HEK293 (cell line): ENCODE measurements at regions not wholly inside any gene's neighbourhood (a gene's known extent, or its start where the extent isn't known, plus 50 kb on each side); places are given as distances from the start of the nearest gene placed in this dataset.

Source experiments
- CTCF ChIA-PET: fragments of 350-600 bp; formaldehyde crosslinking; extraction: SDS; loops from one replicate; lab custom pipeline; 2021; ENCODE audit warnings: antibody characterized with exemption; lab: Yijun Ruan, JAX
- POLR2A ChIA-PET: fragments of 300-600 bp; formaldehyde crosslinking; extraction: SDS; loops from one replicate; lab custom pipeline; 2020; ENCODE audit warnings: antibody characterized with exemption, inconsistent platforms; lab: Yijun Ruan, JAX
- H3K27ac ChIP-seq: fragments of 200-500 bp; sonication (Bioruptor generic); 2 replicates; pipeline ENCODE4 v1.5.1; 2014; ENCODE audit warnings: low read depth, low read length, control low read depth, inconsistent platforms; ENCODE audit errors: extremely low read depth
- H3K36me3 ChIP-seq, 2 experiments: fragments of 200-500 bp in 1 of 2; sonication (Bioruptor generic) in 1 of 2; 1 replicate in 1 of 2; 2 replicates in 1 of 2; pipeline ENCODE4 v1.5.1; 2014 to 2017; ENCODE audit warnings: inconsistent platforms in 2 of 2, low read length in 2 of 2; ENCODE audit not compliant: control insufficient read depth in 2 of 2, insufficient read depth in 1 of 2
- H3K4me1 ChIP-seq: fragments of 200-500 bp; sonication (Bioruptor generic); 2 replicates; pipeline ENCODE4 v1.5.1; 2014; ENCODE audit warnings: mild to moderate bottlenecking, low read length, inconsistent platforms; ENCODE audit not compliant: control insufficient read depth, insufficient read depth
- H3K4me3 ChIP-seq: 2 replicates; pipeline ENCODE4 v1.5.1; 2011; ENCODE audit warnings: low read depth, mild to moderate bottlenecking, control low read depth, low read length, moderate library complexity
- H3K9me3 ChIP-seq: fragments of 200-500 bp; sonication (Bioruptor generic); 2 replicates; pipeline ENCODE4 v1.5.1; 2014; ENCODE audit warnings: low read depth, low read length, inconsistent platforms; ENCODE audit not compliant: control insufficient read depth, insufficient read depth
- GLI4 ChIP-seq: fragments of 450-650 bp; formaldehyde crosslinking; IDR thresholded peaks from 2 replicates; pipeline ENCODE4 v1.5.1; 2016; ENCODE audit warnings: missing biosample characterization, missing genetic modification characterization
- IKZF3 ChIP-seq: fragments of 450-650 bp; IDR thresholded peaks from 2 replicates; pipeline ENCODE4 v1.5.0; 2018; ENCODE audit warnings: missing biosample characterization, mild to moderate bottlenecking, missing genetic modification characterization, moderate library complexity
- KLF9 ChIP-seq: fragments of 450-650 bp; formaldehyde crosslinking; IDR thresholded peaks from 2 replicates; pipeline ENCODE4 v1.5.1; 2016; ENCODE audit warnings: missing biosample characterization, missing genetic modification characterization, low read depth
- MYNN ChIP-seq: fragments of 450-650 bp; formaldehyde crosslinking; IDR thresholded peaks from 2 replicates; pipeline ENCODE4 v1.5.1; 2016; ENCODE audit warnings: missing biosample characterization, missing genetic modification characterization, borderline replicate concordance
- SCRT2 ChIP-seq: fragments of 450-650 bp; formaldehyde crosslinking; IDR thresholded peaks from 2 replicates; pipeline ENCODE4 v1.5.1; 2016; ENCODE audit warnings: missing biosample characterization, missing genetic modification characterization
- YY2 ChIP-seq: fragments of 450-650 bp; formaldehyde crosslinking; IDR thresholded peaks from 2 replicates; pipeline ENCODE4 v1.5.1; 2016; ENCODE audit warnings: missing biosample characterization, missing genetic modification characterization
- ZBTB20 ChIP-seq: fragments of 450-650 bp; formaldehyde crosslinking; IDR thresholded peaks from 2 replicates; pipeline ENCODE4 v1.5.1; 2016; ENCODE audit warnings: missing biosample characterization, missing genetic modification characterization
- ZIC2 ChIP-seq: fragments of 450-650 bp; formaldehyde crosslinking; IDR thresholded peaks from 2 replicates; pipeline ENCODE4 v1.5.1; 2016; ENCODE audit warnings: missing biosample characterization, missing genetic modification characterization
- ZNF140 ChIP-seq: fragments of 450-650 bp; formaldehyde crosslinking; IDR thresholded peaks from 2 replicates; pipeline ENCODE4 v1.5.1; 2016; ENCODE audit warnings: missing biosample characterization, missing genetic modification characterization
- ZNF16 ChIP-seq: fragments of 450-650 bp; formaldehyde crosslinking; IDR thresholded peaks from 2 replicates; pipeline ENCODE4 v1.5.1; 2016; ENCODE audit warnings: low read depth, missing biosample characterization, missing genetic modification characterization
- ZNF19 ChIP-seq: fragments of 450-650 bp; formaldehyde crosslinking; IDR thresholded peaks from 2 replicates; pipeline ENCODE4; 2016; ENCODE audit warnings: missing biosample characterization, missing genetic modification characterization, low read depth
- ZNF223 ChIP-seq: fragments of 450-650 bp; formaldehyde crosslinking; IDR thresholded peaks from 2 replicates; pipeline ENCODE4 v1.5.1; 2016; ENCODE audit warnings: missing biosample characterization, missing genetic modification characterization
- ZNF266 ChIP-seq: fragments of 450-650 bp; formaldehyde crosslinking; IDR thresholded peaks from 2 replicates; pipeline ENCODE4 v1.5.1; 2016; ENCODE audit warnings: missing biosample characterization, missing genetic modification characterization, low read depth
- ZNF324 ChIP-seq: fragments of 450-650 bp; formaldehyde crosslinking; IDR thresholded peaks from 2 replicates; pipeline ENCODE4 v1.5.1; 2016; ENCODE audit warnings: missing biosample characterization, missing genetic modification characterization
- ZNF341 ChIP-seq: fragments of 450-650 bp; formaldehyde crosslinking; IDR thresholded peaks from 2 replicates; pipeline ENCODE4; 2016; ENCODE audit warnings: low read depth, missing biosample characterization, missing genetic modification characterization
- ZNF394 ChIP-seq: fragments of 450-650 bp; formaldehyde crosslinking; IDR thresholded peaks from 2 replicates; pipeline ENCODE4 v1.5.1; 2016; ENCODE audit warnings: missing biosample characterization, missing genetic modification characterization, mild to moderate bottlenecking, moderate library complexity, borderline replicate concordance
- ZNF404 ChIP-seq: fragments of 450-650 bp; formaldehyde crosslinking; IDR thresholded peaks from 2 replicates; pipeline ENCODE4 v1.5.1; 2017; ENCODE audit warnings: missing biosample characterization, missing genetic modification characterization
- ZNF621 ChIP-seq: fragments of 450-650 bp; formaldehyde crosslinking; IDR thresholded peaks from 2 replicates; pipeline ENCODE4 v1.5.1; 2017; ENCODE audit warnings: missing biosample characterization, missing genetic modification characterization
- ZNF626 ChIP-seq: fragments of 450-650 bp; sonication (Bioruptor Pico); formaldehyde crosslinking; IDR thresholded peaks from 2 replicates; pipeline ENCODE4 v1.5.1; 2018; ENCODE audit warnings: missing biosample characterization, missing genetic modification characterization, inconsistent platforms
- ZNF664 ChIP-seq: fragments of 450-650 bp; formaldehyde crosslinking; IDR thresholded peaks from 2 replicates; pipeline ENCODE4 v1.5.1; 2016; ENCODE audit warnings: missing biosample characterization, missing genetic modification characterization
- ZNF677 ChIP-seq: fragments of 450-650 bp; IDR thresholded peaks from 2 replicates; pipeline ENCODE4 v1.5.0; 2018; ENCODE audit warnings: missing biosample characterization, mild to moderate bottlenecking, missing genetic modification characterization, moderate library complexity
- ZNF707 ChIP-seq: fragments of 450-650 bp; formaldehyde crosslinking; IDR thresholded peaks from 2 replicates; pipeline ENCODE4 v1.5.1; 2016; ENCODE audit warnings: missing biosample characterization, missing genetic modification characterization
- ZNF843 ChIP-seq: fragments of 450-650 bp; formaldehyde crosslinking; IDR thresholded peaks from 2 replicates; pipeline ENCODE4 v1.5.1; 2016; ENCODE audit warnings: missing biosample characterization, missing genetic modification characterization
- TF ChIP-seq, protein P1 (sequence below): fragments of 450-650 bp; formaldehyde crosslinking; IDR thresholded peaks from 2 replicates; pipeline ENCODE4 v1.5.1; 2016; ENCODE audit warnings: missing biosample characterization, missing genetic modification characterization
- TF ChIP-seq, protein P2 (sequence below): fragments of 450-650 bp; formaldehyde crosslinking; conservative IDR thresholded peaks from 2 replicates; pipeline ENCODE4 v1.5.1; 2016; ENCODE audit warnings: low read depth, missing biosample characterization, missing genetic modification characterization
- TF ChIP-seq, protein P3 (sequence below): fragments of 450-650 bp; formaldehyde crosslinking; IDR thresholded peaks from 2 replicates; pipeline ENCODE4 v1.5.1; 2016; ENCODE audit warnings: missing biosample characterization, missing genetic modification characterization

DNA sequence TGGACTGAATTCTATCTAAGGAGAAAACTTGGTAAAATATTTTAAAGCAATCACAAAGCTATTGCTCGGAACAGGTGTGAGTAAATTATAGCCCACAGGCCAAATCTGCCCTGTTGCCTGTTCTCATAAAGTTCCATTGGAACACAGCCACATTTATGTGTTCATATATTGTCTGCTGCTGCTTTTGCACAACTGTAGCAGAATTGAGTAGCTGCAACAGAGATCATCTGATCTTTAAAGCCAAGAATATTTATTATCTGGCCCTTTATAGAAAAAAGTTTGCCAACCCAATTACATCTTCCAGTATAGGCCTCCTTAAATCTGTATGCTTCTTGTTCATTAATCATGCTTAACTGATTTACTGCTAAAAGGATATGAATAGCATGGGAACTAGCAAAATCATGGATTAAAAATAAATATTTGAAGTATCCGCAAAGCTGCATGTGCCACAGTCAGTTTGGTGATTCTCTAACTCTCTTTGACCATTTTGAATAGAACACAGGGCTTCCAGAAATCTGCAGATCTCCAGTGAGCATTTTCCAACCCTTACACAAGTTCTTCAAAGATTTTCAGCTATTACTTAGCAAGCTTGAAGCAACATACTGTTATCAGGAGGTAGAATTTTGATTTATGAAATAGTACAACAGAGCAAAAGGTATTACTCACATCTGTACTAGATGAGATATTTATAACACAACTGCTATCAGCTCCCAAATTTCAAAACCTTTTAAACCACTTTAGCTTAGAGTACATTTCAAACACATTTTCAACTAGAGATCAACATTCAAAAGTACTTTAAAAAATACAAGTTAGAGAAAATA lies 312.6 kb upstream of the ID4 start (continued):
- TF ChIP-seq ZNF341 (tag by site-specific recombination) (no peak), ZNF626 (tag by site-specific recombination) (no peak), YY2 (no peak), ZNF677 (tag by site-specific recombination) (no peak), ZNF19 (tag by site-specific recombination) (no peak)

DNA sequence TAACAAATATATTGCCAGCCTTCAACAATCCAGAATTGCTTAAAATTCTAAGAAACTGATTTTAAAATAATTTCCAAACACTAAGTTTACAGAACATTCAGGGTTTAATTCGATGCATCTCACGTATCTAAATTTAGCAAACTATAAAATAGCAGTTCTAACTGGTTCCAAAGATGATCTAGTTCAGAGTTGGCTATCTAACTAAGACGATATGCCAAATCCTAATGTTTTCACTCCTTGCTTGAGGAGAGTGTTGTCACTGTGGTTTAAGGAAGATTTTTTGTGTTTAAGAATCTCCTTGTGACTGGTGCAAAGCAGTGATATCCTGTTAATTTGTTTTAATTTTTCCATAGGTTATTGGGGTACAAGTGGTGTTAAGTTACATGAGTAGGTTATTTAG lies 311.5 kb upstream of the ID4 start:
- ChIA-PET CTCF (no interaction called here), POLR2A (no interaction called here)
- Histone ChIP-seq H3K27ac (no peak overlapping the region), H3K9me3 (no peaks in the 10 kb centered on the region), H3K4me3 (no peak overlapping the region), H3K36me3 (no peaks in the 10 kb centered on the region), H3K4me1 (no peaks in the 10 kb centered on the region)
- TF ChIP-seq ZNF664 (no peak), ZNF394 (no peak), ZNF621 (tag by site-specific recombination) (no peak), ZNF324 (no peak), IKZF3 (tag by site-specific recombination) (no peak), ZNF266 (no peak), ZNF140 (tag by site-specific recombination) (no peak), ZIC2 (tag by site-specific recombination) (no peak), KLF9 (no peak), MYNN (tag by site-specific recombination) (no peak), ZBTB20 (tag by site-specific recombination) (no peak), ZNF707 (tag by site-specific recombination) (no peak), ZNF223 (tag by site-specific recombination) (no peak), ZNF404 (tag by site-specific recombination) (no peak)
- TF ChIP-seq, protein P1, sequence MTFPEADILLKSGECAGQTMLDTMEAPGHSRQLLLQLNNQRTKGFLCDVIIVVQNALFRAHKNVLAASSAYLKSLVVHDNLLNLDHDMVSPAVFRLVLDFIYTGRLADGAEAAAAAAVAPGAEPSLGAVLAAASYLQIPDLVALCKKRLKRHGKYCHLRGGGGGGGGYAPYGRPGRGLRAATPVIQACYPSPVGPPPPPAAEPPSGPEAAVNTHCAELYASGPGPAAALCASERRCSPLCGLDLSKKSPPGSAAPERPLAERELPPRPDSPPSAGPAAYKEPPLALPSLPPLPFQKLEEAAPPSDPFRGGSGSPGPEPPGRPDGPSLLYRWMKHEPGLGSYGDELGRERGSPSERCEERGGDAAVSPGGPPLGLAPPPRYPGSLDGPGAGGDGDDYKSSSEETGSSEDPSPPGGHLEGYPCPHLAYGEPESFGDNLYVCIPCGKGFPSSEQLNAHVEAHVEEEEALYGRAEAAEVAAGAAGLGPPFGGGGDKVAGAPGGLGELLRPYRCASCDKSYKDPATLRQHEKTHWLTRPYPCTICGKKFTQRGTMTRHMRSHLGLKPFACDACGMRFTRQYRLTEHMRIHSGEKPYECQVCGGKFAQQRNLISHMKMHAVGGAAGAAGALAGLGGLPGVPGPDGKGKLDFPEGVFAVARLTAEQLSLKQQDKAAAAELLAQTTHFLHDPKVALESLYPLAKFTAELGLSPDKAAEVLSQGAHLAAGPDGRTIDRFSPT (tag by site-specific recombination): no peak

DNA sequence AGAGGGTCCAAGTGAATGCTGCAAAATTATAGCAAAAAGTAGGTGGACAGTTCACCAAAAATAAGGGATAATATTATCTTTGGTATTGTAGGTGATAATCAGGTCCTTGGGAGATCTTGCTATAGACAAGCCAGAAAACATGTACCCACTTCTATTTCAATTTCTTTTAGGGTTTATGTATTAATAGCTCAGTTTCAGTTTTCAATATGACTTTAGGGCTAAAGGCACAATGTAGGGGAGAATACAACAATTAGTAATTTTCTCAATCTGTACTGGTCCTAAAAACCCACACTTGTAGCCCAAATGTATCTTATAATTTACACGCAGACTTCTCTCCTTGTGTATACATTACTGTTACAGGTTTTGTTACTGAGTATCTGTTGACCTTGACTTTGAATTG lies 307.0 kb upstream of the ID4 start:
- CTCF ChIA-PET: no interaction called here
- Histone ChIP-seq H3K4me1 (no peaks in the 10 kb centered on the region), H3K9me3 (no peaks in the 10 kb centered on the region), H3K27ac (no peak overlapping the region), H3K36me3 (no peaks in the 10 kb centered on the region), H3K4me3 (no peak overlapping the region)
- POLR2A ChIA-PET: no interaction called here
- TF ChIP-seq, protein P2, sequence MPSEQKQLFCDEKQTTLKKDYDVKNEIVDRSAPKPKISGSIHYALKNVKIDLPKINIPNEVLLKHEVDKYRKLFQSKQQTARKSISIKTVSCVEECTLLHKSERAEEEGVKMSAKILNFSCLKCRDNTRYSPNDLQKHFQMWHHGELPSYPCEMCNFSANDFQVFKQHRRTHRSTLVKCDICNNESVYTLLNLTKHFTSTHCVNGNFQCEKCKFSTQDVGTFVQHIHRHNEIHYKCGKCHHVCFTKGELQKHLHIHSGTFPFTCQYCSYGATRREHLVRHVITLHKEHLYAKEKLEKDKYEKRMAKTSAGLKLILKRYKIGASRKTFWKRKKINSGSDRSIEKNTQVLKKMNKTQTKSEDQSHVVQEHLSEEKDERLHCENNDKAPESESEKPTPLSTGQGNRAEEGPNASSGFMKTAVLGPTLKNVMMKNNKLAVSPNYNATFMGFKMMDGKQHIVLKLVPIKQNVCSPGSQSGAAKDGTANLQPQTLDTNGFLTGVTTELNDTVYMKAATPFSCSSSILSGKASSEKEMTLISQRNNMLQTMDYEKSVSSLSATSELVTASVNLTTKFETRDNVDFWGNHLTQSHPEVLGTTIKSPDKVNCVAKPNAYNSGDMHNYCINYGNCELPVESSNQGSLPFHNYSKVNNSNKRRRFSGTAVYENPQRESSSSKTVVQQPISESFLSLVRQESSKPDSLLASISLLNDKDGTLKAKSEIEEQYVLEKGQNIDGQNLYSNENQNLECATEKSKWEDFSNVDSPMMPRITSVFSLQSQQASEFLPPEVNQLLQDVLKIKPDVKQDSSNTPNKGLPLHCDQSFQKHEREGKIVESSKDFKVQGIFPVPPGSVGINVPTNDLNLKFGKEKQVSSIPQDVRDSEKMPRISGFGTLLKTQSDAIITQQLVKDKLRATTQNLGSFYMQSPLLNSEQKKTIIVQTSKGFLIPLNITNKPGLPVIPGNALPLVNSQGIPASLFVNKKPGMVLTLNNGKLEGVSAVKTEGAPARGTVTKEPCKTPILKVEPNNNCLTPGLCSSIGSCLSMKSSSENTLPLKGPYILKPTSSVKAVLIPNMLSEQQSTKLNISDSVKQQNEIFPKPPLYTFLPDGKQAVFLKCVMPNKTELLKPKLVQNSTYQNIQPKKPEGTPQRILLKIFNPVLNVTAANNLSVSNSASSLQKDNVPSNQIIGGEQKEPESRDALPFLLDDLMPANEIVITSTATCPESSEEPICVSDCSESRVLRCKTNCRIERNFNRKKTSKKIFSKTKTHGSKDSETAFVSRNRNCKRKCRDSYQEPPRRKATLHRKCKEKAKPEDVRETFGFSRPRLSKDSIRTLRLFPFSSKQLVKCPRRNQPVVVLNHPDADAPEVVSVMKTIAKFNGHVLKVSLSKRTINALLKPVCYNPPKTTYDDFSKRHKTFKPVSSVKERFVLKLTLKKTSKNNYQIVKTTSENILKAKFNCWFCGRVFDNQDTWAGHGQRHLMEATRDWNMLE: no peak
- TF ChIP-seq GLI4 (tag by site-specific recombination) (no peak), ZNF843 (tag by site-specific recombination) (no peak), ZBTB20 (tag by site-specific recombination) (no peak), ZNF16 (tag by site-specific recombination) (no peak), SCRT2 (tag by site-specific recombination) (no peak), ZNF404 (tag by site-specific recombination) (no peak)
- TF ChIP-seq, protein P3, sequence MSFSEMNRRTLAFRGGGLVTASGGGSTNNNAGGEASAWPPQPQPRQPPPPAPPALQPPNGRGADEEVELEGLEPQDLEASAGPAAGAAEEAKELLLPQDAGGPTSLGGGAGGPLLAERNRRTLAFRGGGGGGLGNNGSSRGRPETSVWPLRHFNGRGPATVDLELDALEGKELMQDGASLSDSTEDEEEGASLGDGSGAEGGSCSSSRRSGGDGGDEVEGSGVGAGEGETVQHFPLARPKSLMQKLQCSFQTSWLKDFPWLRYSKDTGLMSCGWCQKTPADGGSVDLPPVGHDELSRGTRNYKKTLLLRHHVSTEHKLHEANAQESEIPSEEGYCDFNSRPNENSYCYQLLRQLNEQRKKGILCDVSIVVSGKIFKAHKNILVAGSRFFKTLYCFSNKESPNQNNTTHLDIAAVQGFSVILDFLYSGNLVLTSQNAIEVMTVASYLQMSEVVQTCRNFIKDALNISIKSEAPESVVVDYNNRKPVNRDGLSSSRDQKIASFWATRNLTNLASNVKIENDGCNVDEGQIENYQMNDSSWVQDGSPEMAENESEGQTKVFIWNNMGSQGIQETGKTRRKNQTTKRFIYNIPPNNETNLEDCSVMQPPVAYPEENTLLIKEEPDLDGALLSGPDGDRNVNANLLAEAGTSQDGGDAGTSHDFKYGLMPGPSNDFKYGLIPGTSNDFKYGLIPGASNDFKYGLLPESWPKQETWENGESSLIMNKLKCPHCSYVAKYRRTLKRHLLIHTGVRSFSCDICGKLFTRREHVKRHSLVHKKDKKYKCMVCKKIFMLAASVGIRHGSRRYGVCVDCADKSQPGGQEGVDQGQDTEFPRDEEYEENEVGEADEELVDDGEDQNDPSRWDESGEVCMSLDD (tag by site-specific recombination): no peak
